ENCODE measurements at regions not wholly inside any gene's neighbourhood (a gene's known extent, or its start where the extent isn't known, plus 50 kb on each side); places are given as distances from the start of the nearest gene placed in this dataset.

DNA sequence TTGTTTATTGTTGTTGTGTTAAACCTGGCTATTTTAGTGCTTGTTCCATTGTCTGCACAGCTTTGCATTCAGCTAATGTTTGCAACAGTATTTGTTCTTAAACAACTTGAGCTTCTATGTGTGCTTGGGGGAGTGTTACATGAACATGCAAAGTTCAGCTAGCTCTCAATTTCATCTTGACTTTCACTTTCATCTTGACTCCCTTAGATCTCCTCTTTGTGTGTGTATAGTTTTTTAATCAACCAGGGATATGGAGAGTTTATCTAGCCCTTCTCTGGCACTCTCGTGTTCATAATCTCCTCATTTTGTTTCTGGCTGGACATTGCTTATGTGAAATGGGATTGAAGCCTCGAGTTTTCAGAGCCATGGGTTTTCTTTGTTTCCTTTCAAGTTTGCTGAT, 212.4 kb upstream of the ZBTB20 start:
- no peak overlapping the region for H3K4me3 ChIP-seq (ENCODE audit: low read depth, low read length)
- TF ChIP-seq, protein P1, sequence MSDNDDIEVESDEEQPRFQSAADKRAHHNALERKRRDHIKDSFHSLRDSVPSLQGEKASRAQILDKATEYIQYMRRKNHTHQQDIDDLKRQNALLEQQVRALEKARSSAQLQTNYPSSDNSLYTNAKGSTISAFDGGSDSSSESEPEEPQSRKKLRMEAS (IDR thresholded peaks at IDR 0.05; ENCODE audit: low read depth, low read length) = no peak
- TF ChIP-seq MYC (IDR thresholded peaks at IDR 0.05; ENCODE audit: low read depth, low read length) = no peak
- no peak for TF ChIP-seq POLR2A (IDR thresholded peaks at IDR 0.05; ENCODE audit: extremely low read depth, insufficient read length)
- TF ChIP-seq, protein P2, sequence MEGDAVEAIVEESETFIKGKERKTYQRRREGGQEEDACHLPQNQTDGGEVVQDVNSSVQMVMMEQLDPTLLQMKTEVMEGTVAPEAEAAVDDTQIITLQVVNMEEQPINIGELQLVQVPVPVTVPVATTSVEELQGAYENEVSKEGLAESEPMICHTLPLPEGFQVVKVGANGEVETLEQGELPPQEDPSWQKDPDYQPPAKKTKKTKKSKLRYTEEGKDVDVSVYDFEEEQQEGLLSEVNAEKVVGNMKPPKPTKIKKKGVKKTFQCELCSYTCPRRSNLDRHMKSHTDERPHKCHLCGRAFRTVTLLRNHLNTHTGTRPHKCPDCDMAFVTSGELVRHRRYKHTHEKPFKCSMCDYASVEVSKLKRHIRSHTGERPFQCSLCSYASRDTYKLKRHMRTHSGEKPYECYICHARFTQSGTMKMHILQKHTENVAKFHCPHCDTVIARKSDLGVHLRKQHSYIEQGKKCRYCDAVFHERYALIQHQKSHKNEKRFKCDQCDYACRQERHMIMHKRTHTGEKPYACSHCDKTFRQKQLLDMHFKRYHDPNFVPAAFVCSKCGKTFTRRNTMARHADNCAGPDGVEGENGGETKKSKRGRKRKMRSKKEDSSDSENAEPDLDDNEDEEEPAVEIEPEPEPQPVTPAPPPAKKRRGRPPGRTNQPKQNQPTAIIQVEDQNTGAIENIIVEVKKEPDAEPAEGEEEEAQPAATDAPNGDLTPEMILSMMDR (IDR thresholded peaks at IDR 0.05; ENCODE audit: low read depth, low read length) = no peak
- no peak for DNase-seq (ENCODE audit: low read depth)

DNA sequence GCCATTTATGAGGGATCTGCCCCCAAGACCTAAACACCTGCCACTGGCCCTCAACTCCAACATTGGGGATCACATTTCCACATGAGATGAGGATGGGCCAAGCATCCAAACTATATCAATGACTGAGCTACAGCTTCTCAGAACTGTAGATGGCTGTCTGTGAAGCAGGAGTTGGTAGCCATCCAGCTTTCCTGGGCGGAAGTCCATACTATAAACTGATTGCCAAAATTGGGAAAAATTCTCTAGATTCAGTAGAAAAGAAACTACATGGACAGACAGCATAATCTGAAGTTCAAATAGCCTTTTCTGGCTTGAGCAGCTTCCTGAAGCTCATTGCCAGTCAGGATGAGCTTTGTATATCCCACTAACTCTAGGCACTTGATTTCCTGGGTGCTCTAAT, 214.7 kb upstream of the ZBTB20 start:
- no peak overlapping the region for H3K4me3 ChIP-seq (ENCODE audit: low read depth, low read length)
- TF ChIP-seq, protein P2 (IDR thresholded peaks at IDR 0.05; ENCODE audit: low read depth, low read length) = no peak
- no peak for TF ChIP-seq POLR2A (IDR thresholded peaks at IDR 0.05; ENCODE audit: extremely low read depth, insufficient read length)
- TF ChIP-seq MYC (IDR thresholded peaks at IDR 0.05; ENCODE audit: low read depth, low read length) = no peak
- TF ChIP-seq, protein P1 (IDR thresholded peaks at IDR 0.05; ENCODE audit: low read depth, low read length) = no peak
- DNase-seq (ENCODE audit: low read depth) = no peak

DNA sequence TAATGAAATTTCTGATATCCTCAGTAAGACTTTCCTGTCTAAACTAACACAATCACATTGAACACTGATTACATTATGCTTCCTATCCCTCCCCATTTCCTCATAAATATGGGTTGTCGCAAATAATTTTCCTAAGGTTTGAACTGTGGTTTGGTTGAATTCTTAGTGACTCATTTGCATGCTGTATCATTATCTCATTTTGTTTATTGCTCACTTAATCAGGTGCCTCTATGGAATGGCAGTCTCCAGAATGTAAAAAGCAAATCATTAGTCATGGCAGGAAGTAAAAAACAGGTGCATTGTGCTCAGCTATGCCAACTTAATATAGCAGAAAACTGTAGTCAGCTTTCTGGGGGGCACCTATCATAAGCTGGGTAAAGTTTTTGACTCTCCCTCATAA, 216.0 kb upstream of the ZBTB20 start:
- no peak overlapping the region for H3K4me3 ChIP-seq (ENCODE audit: low read depth, low read length)
- TF ChIP-seq MYC (IDR thresholded peaks at IDR 0.05; ENCODE audit: low read depth, low read length) (no peak), POLR2A (IDR thresholded peaks at IDR 0.05; ENCODE audit: extremely low read depth, insufficient read length) (no peak)
- TF ChIP-seq, protein P2 (IDR thresholded peaks at IDR 0.05; ENCODE audit: low read depth, low read length) = no peak
- TF ChIP-seq, protein P1 (IDR thresholded peaks at IDR 0.05; ENCODE audit: low read depth, low read length) = no peak
- DNase-seq (ENCODE audit: low read depth) = no peak

DNA sequence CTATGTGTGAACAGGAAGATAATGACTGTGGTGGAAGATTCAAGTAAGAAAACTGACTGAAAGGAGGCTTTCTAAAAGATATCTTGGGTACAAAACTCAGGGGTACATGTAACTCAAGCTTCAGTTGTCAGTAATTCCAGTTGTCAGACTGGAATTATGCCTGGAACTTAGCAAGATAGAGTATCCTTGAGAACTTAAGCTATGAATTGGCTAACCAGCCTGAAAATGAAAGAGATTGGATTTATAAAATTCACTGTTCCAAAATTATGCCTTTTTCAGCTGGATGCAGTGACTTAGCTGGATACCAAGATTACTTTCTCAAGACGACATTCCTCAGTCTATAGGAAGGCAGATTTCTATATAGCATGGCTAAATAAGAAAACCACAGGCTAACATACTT, 221.9 kb upstream of the ZBTB20 start:
- no peak overlapping the region for H3K4me3 ChIP-seq (ENCODE audit: low read depth, low read length)
- DNase-seq (ENCODE audit: low read depth) = no peak
- TF ChIP-seq, protein P2 (IDR thresholded peaks at IDR 0.05; ENCODE audit: low read depth, low read length) = no peak
- no peak for TF ChIP-seq MYC (IDR thresholded peaks at IDR 0.05; ENCODE audit: low read depth, low read length)
- TF ChIP-seq, protein P1 (IDR thresholded peaks at IDR 0.05; ENCODE audit: low read depth, low read length) = no peak
- no peak for TF ChIP-seq POLR2A (IDR thresholded peaks at IDR 0.05; ENCODE audit: extremely low read depth, insufficient read length)

DNA sequence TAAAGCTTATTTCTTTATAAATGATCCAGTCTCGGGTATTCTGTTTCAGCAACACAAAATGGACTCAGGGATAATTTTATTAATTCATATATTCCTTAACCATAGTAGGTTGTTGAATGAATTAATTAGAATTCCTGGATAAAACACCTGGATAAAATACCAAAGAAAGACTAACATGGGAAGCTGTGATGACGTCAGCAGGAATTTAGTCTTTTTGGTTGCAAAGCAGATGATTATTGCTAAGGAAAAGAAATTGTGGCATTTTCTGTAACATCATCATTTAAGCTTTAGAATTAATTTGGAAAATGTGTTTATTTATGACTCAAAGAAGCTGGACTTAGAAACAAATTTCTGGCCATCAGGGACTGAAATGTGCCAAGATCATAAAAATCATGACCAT, 228.3 kb upstream of the ZBTB20 start:
- no peak overlapping the region for H3K4me3 ChIP-seq (ENCODE audit: low read depth, low read length)
- TF ChIP-seq MYC (IDR thresholded peaks at IDR 0.05; ENCODE audit: low read depth, low read length) = no peak
- TF ChIP-seq, protein P1 (IDR thresholded peaks at IDR 0.05; ENCODE audit: low read depth, low read length) = no peak
- no peak for TF ChIP-seq POLR2A (IDR thresholded peaks at IDR 0.05; ENCODE audit: extremely low read depth, insufficient read length)
- TF ChIP-seq, protein P2 (IDR thresholded peaks at IDR 0.05; ENCODE audit: low read depth, low read length) = no peak
- no peak for DNase-seq (ENCODE audit: low read depth)
